HepG2 (cell line): ENCODE measurements at regions not wholly inside any gene's neighbourhood (a gene's known extent, or its start where the extent isn't known, plus 50 kb on each side); places are given as distances from the start of the nearest gene placed in this dataset.
"Not testable (repeated sequence)": the region's sequence is repeated elsewhere in the genome, so short reads cannot be mapped to it uniquely, and the experiment has no call there.

Source experiments
- ATAC-seq: fragments of 200-7000 bp; cut with Tn5 transposase; 3 replicates; pipeline ENCODE4 v1.9.1; 2020; ENCODE audit warnings: mild to moderate bottlenecking, moderate library complexity
- BruUV-seq: library from RNA; stranded (reverse); fragments of 400-500 nt; replicated peaks from 2 replicates; lab custom pipeline; 2021; lab: Mats Ljungman, UMichigan
- CTCF ChIA-PET: fragments of 300-600 bp; formaldehyde crosslinking; extraction: SDS; loops from one replicate; lab custom pipeline; 2021; ENCODE audit warnings: low total read pairs, inconsistent platforms, low intra/inter-chr PET ratio; lab: Yijun Ruan, JAX
- POLR2A ChIA-PET: fragments of 350-600 bp; sonication (Branson Sonifier 250); formaldehyde crosslinking; loops from one replicate; lab custom pipeline; 2020; ENCODE audit warnings: antibody characterized with exemption, inconsistent platforms; lab: Yijun Ruan, JAX
- DNase-seq: peaks from one replicate; pipeline ENCODE4 v3.0.0-alpha.2; 2015; ENCODE audit warnings: low spot score
- FAIRE-seq: peaks from 3 replicates; lab custom pipeline; 2011; peaks lifted over from hg19 to GRCh38; lab: Jason Lieb, UNC
- H2AFZ ChIP-seq: one replicate; pipeline ENCODE4 v1.6.1; 2011; ENCODE audit warnings: low read length, inconsistent platforms
- H3K27ac ChIP-seq: fragments of 300-600 bp; 3 replicates; pipeline ENCODE4 v1.8.0; 2011; ENCODE audit warnings: mixed run types, mild to moderate bottlenecking, mixed read lengths, low read length, inconsistent platforms; ENCODE audit not compliant: insufficient read depth; ENCODE audit errors: extremely low read length
- H3K27me3 ChIP-seq, 2 experiments: fragments of 200-600 bp in 1 of 2; 2 replicates in 1 of 2; 3 replicates in 1 of 2; pipeline versions ENCODE4 v1.6.0 to v1.8.0; 2011; ENCODE audit warnings: low read length in 2 of 2, mild to moderate bottlenecking in 2 of 2, moderate library complexity in 2 of 2, inconsistent platforms in 1 of 2; ENCODE audit not compliant: insufficient read depth in 2 of 2, control insufficient read depth in 1 of 2
- H3K36me3 ChIP-seq, 2 experiments: fragments of 200-600 bp in 1 of 2; replicated peaks in 1 of 2; 2 replicates in 1 of 2; 3 replicates in 1 of 2; pipeline versions ENCODE4 v1.5.1 to v1.8.0; 2011; ENCODE audit warnings: low read length in 2 of 2, inconsistent platforms in 1 of 2; ENCODE audit not compliant: insufficient read depth in 2 of 2, control insufficient read depth in 1 of 2
- H3K4me1 ChIP-seq: 2 replicates; pipeline ENCODE4 v1.5.1; 2012; ENCODE audit warnings: low read length, inconsistent platforms; ENCODE audit not compliant: insufficient read depth
- H3K4me2 ChIP-seq: 2 replicates; pipeline ENCODE4 v1.6.0; 2011; ENCODE audit warnings: low read depth, low read length, inconsistent platforms
- H3K4me3 ChIP-seq, 3 experiments: fragments of 200-600 bp in 1 of 3; sonication (generic), shearing (Covaris generic) in 1 of 3; replicated peaks in 1 of 3; 2 replicates each; pipeline ENCODE4 v1.5.1; 2011 to 2016; ENCODE audit warnings: low read length in 3 of 3, inconsistent platforms in 2 of 3, low read depth in 2 of 3, mild to moderate bottlenecking in 2 of 3, control low read depth in 1 of 3, mixed read lengths in 1 of 3; ENCODE audit not compliant: insufficient read depth in 1 of 3
- H3K79me2 ChIP-seq: one replicate; pipeline ENCODE4 v1.6.1; 2011; ENCODE audit warnings: low read length, inconsistent platforms; ENCODE audit not compliant: insufficient read depth
- H3K9ac ChIP-seq: 2 replicates; pipeline ENCODE4 v1.6.0; 2011; ENCODE audit warnings: mild to moderate bottlenecking, low read depth, low read length, inconsistent platforms; ENCODE audit not compliant: insufficient read depth
- H3K9me3 ChIP-seq: 2 replicates; pipeline ENCODE4 v1.5.1; 2012; ENCODE audit warnings: mild to moderate bottlenecking, low read length
- H4K20me1 ChIP-seq: 2 replicates; pipeline ENCODE4 v1.6.0; 2011; ENCODE audit warnings: inconsistent platforms, mild to moderate bottlenecking, low read length, moderate library complexity; ENCODE audit not compliant: insufficient read depth
- ADNP ChIP-seq: sonication (generic); formaldehyde crosslinking; IDR thresholded peaks from 2 replicates; pipeline ENCODE4 v1.4.0; 2020; ENCODE audit warnings: missing genetic modification reagents
- HNRNPUL1 ChIP-seq: fragments of 200-400 bp; formaldehyde crosslinking; IDR thresholded peaks from 2 replicates; pipeline ENCODE4 v1.6.1; 2017; ENCODE audit warnings: low read depth, mild to moderate bottlenecking, low read length, moderate library complexity
- SALL2 ChIP-seq: sonication (generic); formaldehyde crosslinking; IDR thresholded peaks from 2 replicates; pipeline ENCODE4 v1.8.1; 2023; ENCODE audit warnings: mild to moderate bottlenecking, missing genetic modification reagents, inconsistent platforms
- ZNF652 ChIP-seq: IDR thresholded peaks from 2 replicates; pipeline ENCODE4 v1.6.1; 2016; ENCODE audit warnings: low read depth, borderline replicate concordance
- ZNF782 ChIP-seq: sonication (generic); formaldehyde crosslinking; IDR thresholded peaks from 2 replicates; pipeline ENCODE4 v1.4.0; 2020; ENCODE audit warnings: missing genetic modification reagents, mild to moderate bottlenecking, borderline replicate concordance
- ZNF800 ChIP-seq: sonication (generic); formaldehyde crosslinking; IDR thresholded peaks from 2 replicates; pipeline ENCODE4 v1.4.0; 2020; ENCODE audit warnings: missing genetic modification reagents
- WGBS: methylation state at CpG from one replicate; pipeline ENCODE4 v1.1.6; 2017; ENCODE audit warnings: low lambda C conversion rate; 5-methylcytosine and 5-hydroxymethylcytosine counted together
- in situ Hi-C: cut with HindIII; loops from 2 replicates; pipeline ENCODE4 v1.10.0; 2017; ENCODE audit warnings: low pct_unique_long_range_greater_than_20kb; ENCODE audit not compliant: extremely low pct_ligation_motif_present
- intact Hi-C: fragments of 100-400 bp; cut with micrococcal nuclease; formaldehyde crosslinking; loops from one replicate; pipeline ENCODE4 v1.10.0; 2022; ENCODE audit not compliant: unreplicated experiment
- TF ChIP-seq, protein P1 (sequence below): sonication (generic); formaldehyde crosslinking; IDR thresholded peaks from 2 replicates; pipeline ENCODE4 v1.4.0; 2020; ENCODE audit warnings: missing genetic modification reagents, borderline replicate concordance

- no peak for TF ChIP-seq ZNF800 (CRISPR knock-in tag)
- TF ChIP-seq ZNF782 (CRISPR knock-in tag), result no peak
- no peak for TF ChIP-seq HNRNPUL1
- TF ChIP-seq ADNP, result no peak
- no peak for TF ChIP-seq ZNF652 (CRISPR knock-in tag)
- TF ChIP-seq SALL2 (CRISPR knock-in tag), result no peak
- TF ChIP-seq, all 625 proteins: peak for 0
Measured at GRCh38 chr11:13561860-13562259, 66.1 kb upstream of the PTH start (continued).

GRCh38 chr11:13560341-13560740 lies 64.5 kb upstream of the PTH start:
- H3K36me3 ChIP-seq, H3K4me2 ChIP-seq, H3K4me1 ChIP-seq, H3K9me3 ChIP-seq, DNase-seq, H4K20me1 ChIP-seq, H3K27ac ChIP-seq, CTCF ChIA-PET, intact Hi-C loops, BruUV-seq, FAIRE-seq, H3K27me3 ChIP-seq, H3K9ac ChIP-seq, ATAC-seq, H2AFZ ChIP-seq, in situ Hi-C loops, H3K4me3 ChIP-seq, H3K79me2 ChIP-seq, POLR2A ChIA-PET: not testable (repeated sequence)
- TF ChIP-seq, protein P1, sequence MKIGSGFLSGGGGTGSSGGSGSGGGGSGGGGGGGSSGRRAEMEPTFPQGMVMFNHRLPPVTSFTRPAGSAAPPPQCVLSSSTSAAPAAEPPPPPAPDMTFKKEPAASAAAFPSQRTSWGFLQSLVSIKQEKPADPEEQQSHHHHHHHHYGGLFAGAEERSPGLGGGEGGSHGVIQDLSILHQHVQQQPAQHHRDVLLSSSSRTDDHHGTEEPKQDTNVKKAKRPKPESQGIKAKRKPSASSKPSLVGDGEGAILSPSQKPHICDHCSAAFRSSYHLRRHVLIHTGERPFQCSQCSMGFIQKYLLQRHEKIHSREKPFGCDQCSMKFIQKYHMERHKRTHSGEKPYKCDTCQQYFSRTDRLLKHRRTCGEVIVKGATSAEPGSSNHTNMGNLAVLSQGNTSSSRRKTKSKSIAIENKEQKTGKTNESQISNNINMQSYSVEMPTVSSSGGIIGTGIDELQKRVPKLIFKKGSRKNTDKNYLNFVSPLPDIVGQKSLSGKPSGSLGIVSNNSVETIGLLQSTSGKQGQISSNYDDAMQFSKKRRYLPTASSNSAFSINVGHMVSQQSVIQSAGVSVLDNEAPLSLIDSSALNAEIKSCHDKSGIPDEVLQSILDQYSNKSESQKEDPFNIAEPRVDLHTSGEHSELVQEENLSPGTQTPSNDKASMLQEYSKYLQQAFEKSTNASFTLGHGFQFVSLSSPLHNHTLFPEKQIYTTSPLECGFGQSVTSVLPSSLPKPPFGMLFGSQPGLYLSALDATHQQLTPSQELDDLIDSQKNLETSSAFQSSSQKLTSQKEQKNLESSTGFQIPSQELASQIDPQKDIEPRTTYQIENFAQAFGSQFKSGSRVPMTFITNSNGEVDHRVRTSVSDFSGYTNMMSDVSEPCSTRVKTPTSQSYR, result 0 out of 2 replicates have a peak, but pooled peaks have one; percentile 26
- WGBS, result 67% methylated on average over 2 of the region's 11 CpGs
